GM21515 (cell line): ENCODE measurements at regions not wholly inside any gene's neighbourhood (a gene's known extent, or its start where the extent isn't known, plus 50 kb on each side); places are given as distances from the start of the nearest gene placed in this dataset.
A peak's percentile ranks its signal among the peaks of the same experiment; 100 is the strongest.
"Not testable (repeated sequence)": the region's sequence is repeated elsewhere in the genome, so short reads cannot be mapped to it uniquely, and the experiment has no call there.

Experiments
- ATAC-seq: cut with Tn5 transposase; IDR thresholded peaks from one replicate; pipeline ENCODE4 v1.9.1; 2021; ENCODE audit not compliant: unreplicated experiment

DNA sequence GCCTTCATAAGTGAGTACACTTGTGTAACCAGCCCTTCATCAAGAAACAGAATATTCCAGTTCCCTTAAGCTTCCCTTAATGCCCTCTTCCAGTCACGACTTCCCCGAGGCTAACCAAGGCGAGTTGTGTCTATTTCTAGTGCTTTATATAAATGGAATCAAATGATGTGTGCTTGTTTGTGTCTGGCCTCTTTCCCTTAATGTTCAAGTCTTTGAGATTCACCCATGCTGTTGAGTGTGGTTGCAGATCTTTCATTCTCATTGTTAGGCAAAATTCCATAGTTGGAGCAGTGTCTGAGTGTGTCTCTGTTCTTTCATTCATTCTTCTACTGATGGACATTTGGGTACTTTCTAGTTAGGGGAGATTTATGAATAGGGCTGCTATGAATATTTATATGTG lies 135.0 kb downstream of the CEBPB start:
- ATAC-seq, result no peak

DNA sequence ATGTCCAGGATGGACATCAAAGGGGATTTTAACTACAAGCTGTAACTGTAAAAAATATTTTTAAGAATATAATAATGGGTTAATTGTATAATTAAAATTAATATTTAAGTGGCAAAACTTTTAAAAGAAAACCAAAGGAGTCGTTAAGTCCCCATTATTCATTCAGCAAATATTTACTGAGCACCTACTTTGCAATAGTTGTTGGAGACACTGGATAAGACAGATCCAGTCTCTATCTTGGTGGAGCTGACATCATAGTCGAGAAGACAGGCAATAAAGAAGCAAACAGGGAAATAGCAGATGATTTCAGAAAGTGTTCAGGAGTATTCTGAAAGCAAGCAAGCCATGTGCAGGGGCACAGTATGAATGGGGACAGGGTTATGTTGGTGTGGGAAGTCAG lies 137.0 kb downstream of the CEBPB start:
- ATAC-seq, result no peak

DNA sequence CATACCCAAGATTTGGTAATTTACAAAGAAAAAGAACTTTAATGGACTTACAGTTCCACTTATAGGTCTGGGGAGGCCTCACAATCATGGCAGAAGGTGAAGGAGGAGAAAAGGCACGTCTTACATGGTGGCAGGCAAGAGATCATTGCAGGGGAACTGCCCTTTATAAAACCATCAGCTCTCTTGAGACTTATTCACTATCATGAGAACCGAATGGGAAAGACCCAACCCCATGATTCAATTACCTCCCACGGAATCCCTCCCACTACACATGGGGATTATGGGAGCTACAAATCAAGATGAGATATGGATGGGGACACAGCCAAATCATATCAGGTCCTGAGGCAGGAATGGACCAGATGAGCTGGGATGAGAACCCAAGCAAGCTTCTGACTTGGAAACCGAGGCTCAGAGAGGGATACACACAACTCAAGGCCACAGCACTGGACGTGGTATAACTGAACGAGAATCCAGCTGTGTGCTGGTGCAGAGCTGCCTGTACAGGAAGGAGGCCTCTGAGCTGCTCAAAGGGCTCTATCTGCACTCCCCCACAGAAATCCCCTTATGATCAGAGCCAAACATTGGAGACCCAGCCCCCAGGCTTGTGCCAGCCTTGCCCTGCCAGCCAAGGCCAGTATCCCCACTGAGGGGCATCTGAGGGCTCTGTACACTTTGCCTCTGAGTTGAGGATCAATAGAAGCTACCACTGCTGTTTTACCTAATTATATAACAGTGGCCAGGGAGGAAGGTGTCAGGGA lies 137.8 kb downstream of the CEBPB start:
- no peak for ATAC-seq

DNA sequence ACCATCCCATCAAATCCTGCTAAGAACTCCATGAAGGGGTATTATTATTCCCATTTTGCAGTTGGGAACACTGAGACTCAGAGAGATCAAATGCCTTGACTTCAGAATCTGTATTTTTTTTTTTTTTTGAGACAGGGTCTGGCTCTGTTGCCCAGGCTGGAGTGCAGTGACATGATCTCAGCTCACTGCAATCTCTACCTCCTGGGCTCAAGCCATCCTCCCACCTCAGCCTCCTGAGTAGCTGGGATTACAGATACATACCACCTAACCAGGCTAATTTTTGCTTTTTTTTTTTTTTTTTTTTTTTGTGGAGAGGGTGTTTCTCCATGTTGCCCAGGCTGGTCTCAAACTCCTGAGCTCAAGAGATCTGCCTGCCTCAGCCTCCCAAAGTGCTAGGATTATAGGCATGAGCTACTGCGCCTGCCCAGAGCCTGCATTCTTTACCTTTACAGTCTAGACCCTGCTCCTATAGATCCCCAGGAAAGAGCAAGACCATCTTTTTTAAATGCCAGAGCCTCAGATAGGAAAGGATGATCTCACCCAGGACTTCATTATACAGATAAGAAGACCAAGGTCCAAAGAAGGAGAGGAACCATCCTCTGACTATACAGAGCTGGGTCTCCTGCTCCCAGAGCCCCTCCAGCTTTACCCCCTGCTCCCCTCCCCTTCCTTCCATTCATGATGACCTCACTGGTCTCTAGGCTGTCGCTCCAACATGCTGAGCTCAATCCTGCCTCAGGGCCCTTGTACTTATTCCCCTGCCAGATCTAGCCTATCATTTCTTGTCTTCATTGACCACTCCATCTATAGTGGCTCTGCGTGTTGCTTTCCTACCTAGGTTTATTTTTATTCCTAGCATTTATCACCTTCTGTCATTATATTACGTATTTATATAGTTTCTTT lies 138.6 kb downstream of the CEBPB start:
- no peak for ATAC-seq

DNA sequence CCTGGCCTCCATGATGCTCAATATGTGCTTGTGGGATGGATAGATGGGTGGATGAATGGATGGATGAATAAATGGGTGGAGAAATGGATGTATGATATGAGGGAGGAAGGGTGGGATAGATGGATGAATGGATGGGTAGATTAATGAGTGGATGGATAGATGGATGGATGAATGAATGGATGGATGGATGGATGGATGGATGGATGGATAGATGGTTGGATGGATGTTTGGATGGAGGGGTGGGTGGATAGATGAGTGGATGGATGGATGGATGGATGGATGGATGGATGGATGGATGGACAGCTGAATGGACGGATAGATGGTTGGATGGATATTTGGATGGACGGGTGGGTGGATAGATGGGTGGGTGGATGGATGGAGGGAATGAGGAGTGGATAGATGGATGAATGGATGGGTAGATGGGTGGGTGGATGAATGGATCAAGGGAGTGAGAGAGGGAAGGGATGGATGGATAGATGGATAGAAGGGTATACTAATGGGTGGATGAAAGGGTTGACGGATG lies 139.4 kb downstream of the CEBPB start:
- ATAC-seq, result no peak

DNA sequence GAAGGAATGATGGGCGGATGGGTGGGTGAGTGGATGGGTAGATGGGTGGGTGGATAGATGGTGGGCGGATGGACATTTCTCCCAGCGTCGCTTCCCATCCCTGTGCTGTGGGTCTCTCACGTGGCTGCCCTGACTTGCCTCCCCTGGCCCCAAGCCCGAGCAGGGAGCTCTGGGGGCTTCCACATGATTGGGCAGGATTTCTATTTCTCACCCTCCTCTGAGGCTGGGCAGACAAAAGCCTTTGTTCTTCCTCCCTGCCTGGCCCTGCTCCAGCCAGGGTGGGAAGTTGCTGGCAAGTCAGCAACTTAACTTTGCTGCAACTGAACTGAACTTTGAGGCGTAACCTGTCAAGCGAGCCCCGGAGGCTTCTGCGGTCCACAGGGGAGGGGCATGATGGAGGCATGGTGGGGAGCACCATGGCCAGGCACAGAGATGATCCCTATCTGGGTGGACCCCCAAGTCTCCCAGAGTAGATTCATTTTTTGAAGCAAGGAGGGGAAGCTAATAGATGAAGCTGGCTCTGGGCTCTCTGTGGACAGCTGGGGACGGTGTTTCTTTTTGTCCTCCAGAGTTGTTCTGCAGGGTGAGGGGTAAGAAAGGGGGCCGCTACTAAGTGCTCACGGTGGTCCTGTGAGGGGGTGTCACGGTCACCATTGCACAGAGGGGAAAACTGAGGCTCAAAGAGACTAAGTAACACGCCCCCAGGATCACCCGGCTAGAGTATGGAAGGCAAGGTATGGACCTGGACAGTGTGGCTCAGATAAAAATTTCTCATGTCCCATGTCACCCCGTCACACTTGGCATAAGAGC lies 140.1 kb downstream of the CEBPB start:
- ATAC-seq, result no peak

DNA sequence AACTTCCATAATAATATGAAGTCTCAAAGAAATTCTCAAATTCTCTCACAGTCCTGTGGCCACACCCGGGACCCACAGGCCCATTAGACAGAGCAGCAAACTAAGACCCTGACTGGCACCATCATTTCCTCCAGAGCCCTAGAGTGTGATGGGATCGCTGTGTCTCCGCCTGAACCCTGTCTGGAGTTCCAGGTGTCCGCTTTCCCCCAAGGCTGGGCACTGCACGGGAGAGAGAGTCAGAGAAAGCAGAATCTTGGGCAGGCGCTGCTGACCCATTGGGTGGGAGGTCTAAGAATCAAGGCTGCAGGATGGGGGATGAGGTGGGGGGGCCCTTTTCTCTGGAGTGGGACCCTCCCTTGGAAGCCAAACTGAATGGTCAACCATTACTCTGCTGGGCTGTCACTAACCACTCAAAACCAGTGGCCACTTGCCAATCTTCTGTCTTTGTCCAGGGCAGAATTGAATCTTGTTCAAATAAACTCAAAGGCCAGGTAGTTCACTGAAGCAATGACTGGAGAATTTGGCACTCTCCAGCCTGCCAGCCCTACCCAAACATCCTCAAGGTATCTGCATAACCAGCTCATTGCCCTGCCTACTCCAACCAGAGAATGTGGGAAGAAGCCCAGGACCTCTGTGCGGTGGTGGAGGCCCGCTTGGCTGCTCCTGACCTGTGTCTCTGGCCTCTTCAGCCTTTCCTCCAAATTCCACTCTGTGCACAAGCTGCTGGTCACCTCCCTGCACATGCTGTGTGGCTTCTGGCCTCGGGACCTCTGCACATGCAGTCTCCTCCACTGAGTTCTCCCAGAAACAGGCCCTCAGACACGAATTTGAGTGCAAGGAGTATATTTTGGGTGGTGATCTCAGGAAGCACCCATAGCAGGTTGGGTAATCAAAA lies 141.1 kb downstream of the CEBPB start:
- no peak for ATAC-seq

DNA sequence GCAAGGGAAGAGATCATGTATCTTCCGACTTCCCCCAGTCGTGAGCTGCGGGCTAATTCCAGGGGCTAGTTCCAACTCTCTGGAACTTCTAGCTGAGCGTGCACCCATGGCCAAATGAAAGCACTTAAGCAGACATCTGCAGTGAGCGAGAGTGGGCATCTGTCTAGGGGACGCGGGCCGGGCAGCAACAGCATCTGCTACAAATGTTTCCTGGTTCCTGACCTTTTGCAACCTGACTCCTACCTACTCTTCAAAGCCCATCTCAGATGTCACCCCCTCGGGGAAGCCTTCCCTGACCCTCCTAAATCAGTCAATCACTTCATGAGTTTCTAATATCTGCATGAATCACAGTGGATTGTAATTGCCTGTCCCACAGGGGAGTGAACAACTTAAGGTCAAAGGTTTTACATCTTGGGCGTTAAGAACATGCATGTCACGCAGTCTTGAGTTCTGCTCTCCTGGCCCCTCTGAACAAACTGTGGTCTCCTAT lies 141.9 kb downstream of the CEBPB start:
- ATAC-seq, result no peak

DNA sequence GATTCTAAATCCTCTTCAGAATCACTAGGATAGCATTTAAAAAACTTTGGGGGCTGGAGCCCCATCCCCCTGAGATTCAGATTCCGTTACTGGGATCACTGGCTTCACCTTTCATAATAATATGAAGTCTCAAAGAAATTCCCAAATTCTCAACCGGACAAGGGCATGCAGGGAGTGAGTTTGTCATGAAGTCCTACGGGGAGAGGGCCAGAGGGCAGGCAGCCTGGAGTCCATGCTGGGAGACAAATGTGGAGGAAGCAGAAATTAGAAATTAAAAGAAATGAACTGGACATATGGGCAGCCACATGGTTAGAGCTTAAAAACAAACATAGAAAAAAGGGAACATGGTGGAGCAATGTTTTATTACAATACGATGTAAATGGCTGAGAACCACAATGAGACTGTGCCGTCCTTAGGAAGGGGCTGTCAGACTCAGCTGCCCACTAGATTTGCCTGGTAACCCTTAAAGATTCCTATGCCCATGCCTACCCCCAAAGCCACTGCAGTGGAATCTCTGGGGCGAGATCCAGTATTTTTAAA lies 142.6 kb downstream of the CEBPB start:
- no peak for ATAC-seq

DNA sequence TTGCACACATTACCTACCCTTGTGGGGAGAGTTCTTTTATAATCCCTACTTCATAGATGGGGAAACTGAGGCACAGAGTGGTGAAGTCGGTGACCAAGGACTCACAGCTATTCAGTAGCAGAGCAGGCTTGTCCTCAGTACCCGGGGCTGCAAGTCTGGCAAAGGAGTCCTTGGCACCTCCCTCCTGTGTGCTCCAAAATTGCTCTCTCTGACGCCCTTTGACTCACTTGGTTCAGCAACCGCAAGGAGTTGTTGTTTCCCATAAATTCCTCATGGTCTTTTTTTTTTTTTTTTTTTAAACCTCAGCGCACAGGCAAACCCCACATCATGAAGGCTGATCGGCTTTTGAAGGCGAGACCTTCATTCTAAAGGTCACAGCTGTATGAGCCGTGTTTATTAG lies 143.2 kb downstream of the CEBPB start:
- ATAC-seq, result no peak

DNA sequence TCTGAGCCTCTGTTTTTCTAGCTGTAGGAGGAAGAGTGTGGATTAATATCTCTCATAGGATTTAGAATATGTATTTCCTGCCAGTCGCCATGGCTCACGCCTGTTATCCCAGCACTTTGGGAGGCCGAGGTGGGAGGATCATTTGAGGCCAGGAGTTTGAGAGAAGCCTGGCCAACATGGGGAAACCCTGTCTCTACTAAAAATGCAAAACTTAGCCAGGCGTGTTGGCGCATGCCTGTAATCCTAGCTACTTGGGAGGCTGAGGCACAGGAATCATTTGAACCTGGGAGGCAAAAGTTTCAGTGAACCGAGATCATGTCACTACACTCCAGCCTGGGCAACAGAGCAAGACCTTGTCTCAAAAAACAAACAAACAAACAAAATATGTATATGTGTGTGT lies 143.9 kb downstream of the CEBPB start:
- not testable (repeated sequence) for ATAC-seq

DNA sequence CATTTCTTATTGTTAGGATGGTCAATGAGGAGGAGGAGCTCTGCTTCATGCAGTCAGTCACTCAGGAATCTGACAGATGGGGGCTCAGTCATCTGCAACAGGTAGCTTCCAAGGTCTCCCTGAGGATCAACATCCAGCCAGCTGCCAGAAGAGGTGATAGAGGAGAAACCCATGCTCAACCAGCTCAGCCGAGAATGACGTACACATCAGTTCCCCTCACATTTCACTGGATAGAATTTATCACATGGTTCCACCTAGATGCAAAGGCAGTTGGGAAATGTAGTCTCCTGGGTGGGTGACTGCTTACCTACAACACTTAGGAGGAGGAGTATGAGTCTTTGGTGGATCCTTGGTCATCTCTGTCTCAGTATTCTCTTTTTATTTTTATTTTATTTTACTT lies 144.5 kb downstream of the CEBPB start:
- ATAC-seq, result no peak

DNA sequence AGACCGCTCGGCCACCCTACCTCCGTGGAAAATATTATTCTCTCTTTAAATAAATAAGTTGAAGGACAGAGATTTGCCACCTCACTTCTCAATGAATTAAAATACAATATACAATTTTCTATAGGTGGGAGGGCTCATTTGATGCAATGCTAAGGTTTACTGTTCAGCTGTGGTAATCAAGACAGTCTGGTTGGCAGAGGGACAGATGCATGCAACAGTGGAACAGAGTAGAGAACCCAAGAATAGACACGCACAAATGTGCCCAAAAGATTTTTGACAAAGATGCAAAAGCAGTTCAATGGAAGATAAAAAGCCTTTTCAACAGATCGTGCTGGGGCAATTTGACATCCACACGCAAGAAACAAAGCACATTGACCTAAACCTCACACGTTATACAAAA lies 145.2 kb downstream of the CEBPB start:
- no peak for ATAC-seq

DNA sequence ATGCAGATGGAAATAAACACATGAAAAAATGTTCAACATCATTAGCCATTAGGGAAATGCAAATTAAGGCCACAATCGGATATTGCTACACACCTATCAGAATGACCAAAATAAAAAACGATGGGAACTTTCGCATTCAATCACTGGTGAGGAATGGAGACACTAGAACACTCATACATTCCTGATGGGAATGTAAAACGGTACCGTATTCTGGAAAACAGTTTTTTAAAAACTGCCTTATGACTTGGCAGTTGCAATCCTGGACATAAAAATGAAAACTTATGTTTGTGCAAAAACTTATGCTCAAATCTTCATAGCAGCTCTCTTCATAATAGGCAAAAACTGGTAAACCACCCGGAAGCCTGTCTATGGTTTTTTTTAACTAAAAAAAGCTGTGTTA lies 146.0 kb downstream of the CEBPB start:
- no peak for ATAC-seq

DNA sequence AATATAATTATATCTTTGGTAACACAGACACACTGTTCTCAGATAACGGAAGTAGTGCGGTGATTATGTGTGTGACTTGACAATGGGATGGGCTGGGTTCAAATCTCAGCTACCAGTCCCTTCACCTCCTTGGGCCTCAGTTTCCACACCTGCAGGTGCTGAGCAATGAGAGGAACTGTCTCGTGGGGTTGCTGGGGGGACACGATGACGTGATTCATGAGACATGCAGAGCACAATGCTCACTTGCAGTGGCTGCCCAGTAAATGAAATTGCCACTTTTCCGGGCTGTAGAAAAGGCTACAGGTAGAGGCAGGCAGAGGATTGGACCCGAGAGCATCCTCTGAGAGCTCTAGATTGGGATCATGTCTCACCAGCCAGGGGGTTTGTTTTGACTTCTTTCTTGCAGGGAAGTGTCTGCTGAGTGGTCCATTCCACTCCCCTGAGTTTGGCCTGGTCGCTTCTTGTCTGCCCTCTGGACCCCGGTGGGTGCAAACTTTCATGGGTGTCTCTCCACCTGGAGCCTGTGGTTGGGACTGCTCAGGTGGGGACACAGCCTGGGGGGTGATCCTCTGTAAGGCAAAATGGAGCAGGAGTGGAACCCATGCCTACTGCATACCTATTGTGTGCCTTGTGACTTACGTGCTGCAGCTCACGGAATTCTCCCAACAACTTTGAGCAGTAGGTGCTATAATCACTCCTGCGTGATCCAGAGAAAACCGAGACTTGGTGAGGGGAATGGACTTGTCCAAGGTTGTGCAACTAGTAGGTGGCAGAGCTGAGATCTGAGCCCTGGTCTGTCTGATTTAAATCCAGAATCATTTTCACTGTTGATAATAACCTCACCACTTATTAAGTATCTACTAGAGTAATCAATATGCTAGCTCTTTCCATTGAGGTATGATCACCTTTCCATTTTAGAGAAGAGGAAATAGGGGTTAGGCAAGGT lies 147.2 kb downstream of the CEBPB start:
- ATAC-seq, result no peak

DNA sequence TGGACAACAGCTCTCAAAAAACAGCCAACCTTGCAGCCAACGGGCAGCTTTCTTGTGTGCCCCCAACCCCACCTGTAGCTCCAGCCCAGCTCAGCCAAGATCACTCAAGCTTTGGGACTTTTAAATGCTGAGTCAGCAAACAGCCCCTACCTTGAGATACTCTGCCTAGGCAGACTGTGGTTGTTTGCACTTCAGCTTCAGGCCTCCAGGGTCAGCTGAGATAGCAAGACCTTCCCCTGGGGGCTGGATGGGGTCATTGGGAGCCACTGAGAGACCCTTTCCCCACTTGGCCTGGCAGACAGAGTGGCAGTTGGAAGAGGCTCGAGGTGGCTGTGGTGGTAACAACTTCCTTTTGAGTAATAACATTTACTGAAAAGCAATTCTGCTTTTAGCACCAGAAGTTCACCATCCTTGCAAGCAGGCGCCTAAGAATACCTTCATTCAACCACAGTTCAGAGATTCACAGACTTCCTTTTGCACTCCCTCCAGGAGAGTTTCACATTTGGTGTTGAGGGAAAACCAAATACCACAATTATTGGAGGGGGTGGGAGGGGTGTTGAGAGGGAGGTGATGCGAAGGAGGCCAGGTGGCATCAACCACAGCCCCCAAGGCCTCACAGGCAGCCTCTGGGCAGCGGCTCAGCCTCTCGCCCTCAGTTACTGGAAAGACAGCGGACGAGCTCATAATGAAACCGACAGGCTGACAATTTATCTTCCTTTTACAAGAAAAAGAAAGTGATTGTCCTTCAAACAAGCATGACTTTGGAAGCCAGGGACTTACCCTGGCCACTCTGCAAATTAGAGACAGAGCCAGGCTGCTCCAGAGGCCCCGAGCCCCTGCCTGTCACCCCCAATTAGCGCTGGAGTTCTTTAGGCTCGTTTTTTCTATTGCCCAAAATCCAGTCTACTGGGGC lies 148.1 kb downstream of the CEBPB start:
- peak; percentile 54 for ATAC-seq

DNA sequence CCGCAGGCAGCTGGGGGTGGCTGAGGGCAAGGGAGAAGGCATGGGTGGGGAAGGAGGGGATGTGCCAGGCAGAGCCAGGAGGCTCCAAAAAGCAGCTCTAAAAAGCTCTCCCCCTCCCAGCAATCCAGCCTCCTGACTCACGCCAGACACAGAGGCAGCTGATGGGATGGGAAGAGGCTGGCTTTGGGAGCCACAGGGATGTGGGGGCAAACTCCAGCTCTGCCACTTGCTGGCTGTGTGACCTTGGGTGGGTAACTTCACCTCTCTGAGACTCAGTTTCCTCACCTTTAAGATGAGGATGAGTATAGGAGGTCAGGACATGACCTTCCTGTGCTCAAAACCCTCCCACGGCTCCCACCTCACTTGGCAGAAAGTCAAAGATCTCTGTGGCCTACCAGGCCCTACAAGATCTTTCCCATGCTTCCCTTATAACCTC lies 148.9 kb downstream of the CEBPB start:
- ATAC-seq, result no peak

DNA sequence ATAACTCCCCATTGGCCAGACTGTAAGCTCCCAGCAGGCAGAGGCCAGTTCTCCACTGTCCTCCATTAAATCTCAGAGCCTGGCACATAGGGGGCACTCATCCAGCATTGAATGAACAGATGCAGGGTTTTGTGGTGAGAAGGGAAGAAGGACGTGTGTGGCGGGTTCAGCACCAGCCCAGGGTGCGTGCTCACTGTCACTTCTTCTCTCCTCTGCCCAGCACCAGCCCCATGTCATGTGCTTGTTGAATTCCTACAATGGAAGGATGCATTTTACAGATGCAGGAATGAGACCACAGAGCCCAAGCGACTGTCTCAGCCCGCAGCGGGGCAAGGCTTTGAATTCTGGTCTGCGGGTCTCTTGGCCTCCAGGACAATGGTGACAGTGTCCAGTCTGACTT lies 149.9 kb downstream of the CEBPB start:
- ATAC-seq, result no peak
